ENCODE measurements at regions not wholly inside any gene's neighbourhood (a gene's known extent, or its start where the extent isn't known, plus 50 kb on each side); places are given as distances from the start of the nearest gene placed in this dataset.

DNA sequence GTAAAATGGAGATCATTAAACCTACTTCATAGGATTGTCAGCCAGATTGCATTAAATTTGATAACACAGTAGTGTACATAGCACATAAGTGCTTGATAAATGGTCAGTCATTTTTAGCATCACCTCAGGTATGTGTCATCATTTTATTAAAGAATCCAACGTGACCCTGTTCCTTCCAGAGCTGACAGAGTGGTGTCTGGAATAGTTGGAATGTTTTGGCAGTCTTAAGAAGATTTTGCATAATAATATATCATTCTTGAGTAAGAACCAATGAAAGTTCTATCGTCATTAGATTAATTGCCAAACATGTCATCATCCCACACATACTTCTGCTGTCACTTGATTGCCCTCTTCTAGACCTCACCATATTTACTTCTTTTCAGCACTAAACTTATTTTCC is 451.4 kb upstream of the POM121L12 start:
- H3K4me3 ChIP-seq (ENCODE audit: extremely low read depth in 1 of 4, insufficient read depth in 2 of 4, low read depth in 3 of 4, low read length in 4 of 4): no peak overlapping the region
- H2BK5ac ChIP-seq (ENCODE audit: low read depth, low read length): no peak overlapping the region
- H3K14ac ChIP-seq (ENCODE audit: insufficient read length): no peak overlapping the region
- no peak overlapping the region for H2BK20ac ChIP-seq (ENCODE audit: low read length)
- H3K9me3 ChIP-seq (ENCODE audit: insufficient read depth in 2 of 2, low read depth in 1 of 2, low read length in 1 of 2): no peaks in the 10 kb centered on the region
- H4K20me1 ChIP-seq (replicated peaks in 1 of 2; ENCODE audit: control insufficient read depth in 1 of 2, insufficient read depth in 2 of 2, low read length in 2 of 2): no peaks in the 10 kb centered on the region
- no peak overlapping the region for H4K8ac ChIP-seq (ENCODE audit: extremely low read depth, insufficient read depth, low read length)
- H2AFZ ChIP-seq (ENCODE audit: low read length): no peak overlapping the region
- H3K79me1 ChIP-seq (ENCODE audit: low read depth, low read length): no peaks in the 10 kb centered on the region
- DNase-seq (ENCODE audit: low read depth in 1 of 2, low spot score in 2 of 2) (no peak), FAIRE-seq (no peak)
- ChIA-PET CTCF (ENCODE audit: partially characterized antibody) (interaction anchor here (1.0 kb wide), 1 partner anchor 8 kb away, joined by 3 read pairs; no protein-coding TSS in a partner anchor), POLR2A (ENCODE audit: partially characterized antibody) (no interaction called here)
- H3K27me3 ChIP-seq (replicated peaks in 1 of 4; ENCODE audit: control insufficient read depth in 3 of 4, extremely low read depth in 1 of 4, insufficient read depth in 3 of 4, low read length in 3 of 4): no peaks in the 10 kb centered on the region
- no peaks in the 10 kb centered on the region for H3K4me1 ChIP-seq (replicated peaks in 1 of 4; ENCODE audit: control insufficient read depth in 3 of 4, insufficient read depth in 4 of 4, low read length in 3 of 4)
- H3K18ac ChIP-seq (ENCODE audit: extremely low read depth, low read length): no peak overlapping the region
- no peak overlapping the region for H3K4me2 ChIP-seq (ENCODE audit: insufficient read depth in 1 of 2, low read depth in 2 of 2, low read length in 2 of 2)
- no peak overlapping the region for H2AK5ac ChIP-seq (ENCODE audit: low read depth, low read length)
- H3K36me3 ChIP-seq (ENCODE audit: control insufficient read depth in 2 of 4, insufficient read depth in 4 of 4, low read length in 3 of 4): no peaks in the 10 kb centered on the region
- H3K23ac ChIP-seq (ENCODE audit: insufficient read length): no peak overlapping the region
- H3K27ac ChIP-seq (ENCODE audit: low read depth, low read length): no peak overlapping the region
- H2BK120ac ChIP-seq (replicated peaks; ENCODE audit: low read depth, low read length): no peak overlapping the region
- no peak overlapping the region for H4K91ac ChIP-seq (replicated peaks; ENCODE audit: insufficient read length, low read length)
- no peaks in the 10 kb centered on the region for H3K23me2 ChIP-seq (ENCODE audit: low read depth, low read length)
- no peak overlapping the region for H4K5ac ChIP-seq (ENCODE audit: insufficient read length, low read depth, low read length)
- no peak overlapping the region for H2BK12ac ChIP-seq (ENCODE audit: low read depth, low read length)
- no peaks in the 10 kb centered on the region for H3K79me2 ChIP-seq (ENCODE audit: control insufficient read depth in 1 of 2, insufficient read depth in 2 of 2, low read length in 2 of 2)
- no peak overlapping the region for H2BK15ac ChIP-seq (ENCODE audit: low read length)
- no peak overlapping the region for H3K4ac ChIP-seq (replicated peaks; ENCODE audit: insufficient read length, low read depth, low read length)
- H3K9ac ChIP-seq (replicated peaks in 1 of 4; ENCODE audit: extremely low read depth in 1 of 4, low read depth in 3 of 4, low read length in 3 of 4): no peak overlapping the region
- H3K56ac ChIP-seq (replicated peaks; ENCODE audit: insufficient read length, low read depth, low read length): no peak overlapping the region
- 74% methylated on average over 2 of the region's 2 CpGs; no CpG with 5 or more reads in 1 of the 2 experiments for WGBS, 2 experiments (ENCODE audit: extremely low coverage in 1 of 2, insufficient coverage in 1 of 2, insufficient read length in 1 of 2, insufficient replicate concordance in 2 of 2, low coverage in 1 of 2, low lambda C conversion rate in 2 of 2, missing lambda C conversion rate in 1 of 2)
- no peak for TF ChIP-seq POU5F1 (IDR thresholded peaks at IDR 0.05; ENCODE audit: low read depth, low read length)
- no peak for TF ChIP-seq RXRA (IDR thresholded peaks at IDR 0.05; ENCODE audit: insufficient read depth, low read depth, low read length)
- no peak for TF ChIP-seq SP4 (IDR thresholded peaks at IDR 0.05; ENCODE audit: low read length)
- no peak for TF ChIP-seq EP300 (IDR thresholded peaks at IDR 0.05; ENCODE audit: borderline replicate concordance in 1 of 2, low read depth in 2 of 2, low read length in 2 of 2)
- TF ChIP-seq POLR2A (IDR thresholded peaks at IDR 0.05; ENCODE audit: control extremely low read depth in 1 of 2, low read depth in 2 of 2, low read length in 2 of 2): no peak
- no peak for TF ChIP-seq SP1 (IDR thresholded peaks at IDR 0.05; ENCODE audit: low read depth, low read length)
- TF ChIP-seq JUND (IDR thresholded peaks at IDR 0.05; ENCODE audit: low read length): no peak
- TF ChIP-seq, protein P1, sequence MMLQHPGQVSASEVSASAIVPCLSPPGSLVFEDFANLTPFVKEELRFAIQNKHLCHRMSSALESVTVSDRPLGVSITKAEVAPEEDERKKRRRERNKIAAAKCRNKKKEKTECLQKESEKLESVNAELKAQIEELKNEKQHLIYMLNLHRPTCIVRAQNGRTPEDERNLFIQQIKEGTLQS (IDR thresholded peaks at IDR 0.05; ENCODE audit: insufficient read depth, low read depth, low read length): no peak
- no peak for TF ChIP-seq NANOG (IDR thresholded peaks at IDR 0.05; ENCODE audit: insufficient read depth, low read depth, low read length, poor library complexity, severe bottlenecking)
- no peak for TF ChIP-seq CHD2 (IDR thresholded peaks at IDR 0.05; ENCODE audit: low read length)
- TF ChIP-seq EZH2 (IDR thresholded peaks at IDR 0.05; ENCODE audit: low read depth, low read length, severe bottlenecking): no peak
- TF ChIP-seq CBX5 (IDR thresholded peaks at IDR 0.05; ENCODE audit: low read depth, low read length): no peak
- no peak for TF ChIP-seq KDM5A (IDR thresholded peaks at IDR 0.05; ENCODE audit: low read length)
- no peak for TF ChIP-seq ASH2L (IDR thresholded peaks at IDR 0.05; ENCODE audit: low read length)
- TF ChIP-seq, protein P2, sequence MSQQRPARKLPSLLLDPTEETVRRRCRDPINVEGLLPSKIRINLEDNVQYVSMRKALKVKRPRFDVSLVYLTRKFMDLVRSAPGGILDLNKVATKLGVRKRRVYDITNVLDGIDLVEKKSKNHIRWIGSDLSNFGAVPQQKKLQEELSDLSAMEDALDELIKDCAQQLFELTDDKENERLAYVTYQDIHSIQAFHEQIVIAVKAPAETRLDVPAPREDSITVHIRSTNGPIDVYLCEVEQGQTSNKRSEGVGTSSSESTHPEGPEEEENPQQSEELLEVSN (IDR thresholded peaks at IDR 0.05): no peak

Data from H1 (cell line).